Adrenal gland (tissue), 5 donors: ENCODE measurements at regions not wholly inside any gene's neighbourhood (a gene's known extent, or its start where the extent isn't known, plus 50 kb on each side); places are given as distances from the start of the nearest gene placed in this dataset.

ENCODE experiments used
- CTCF ChIP-seq, 6 experiments: fragments of 450-650 bp in 4 of 6; fragments of 200-600 bp in 2 of 6; sonication (generic) in 1 of 6; IDR thresholded peaks; 1 replicate in 5 of 6; 2 replicates in 1 of 6; pipeline versions ENCODE4 v1.5.1 to v1.8.0; 2016 to 2021; ENCODE audit warnings: antibody characterized with exemption in 6 of 6, mild to moderate bottlenecking in 2 of 6, moderate library complexity in 1 of 6
- POLR2A ChIP-seq, 2 donors: fragments of 450-650 bp; IDR thresholded peaks; one replicate each; pipeline ENCODE4 v1.6.1; 2017; ENCODE audit warnings: antibody characterized with exemption in 2 of 2, mild to moderate bottlenecking in 2 of 2, moderate library complexity in 1 of 2
- donor health status: DM: no; HTN: no; CAD: no.

- no peak for TF ChIP-seq CTCF (IDR thresholded peaks at IDR 0.05)
- TF ChIP-seq POLR2A (IDR thresholded peaks at IDR 0.05): no peak
Measured at GRCh38 chr9:31100311-31100710, 1284.1 kb upstream of the ACO1 start.
